KMS-11 (cell line): ENCODE measurements at regions not wholly inside any gene's neighbourhood (a gene's known extent, or its start where the extent isn't known, plus 50 kb on each side); places are given as distances from the start of the nearest gene placed in this dataset.

Experiments used
- H2AFZ ChIP-seq: fragments of 200-600 bp; sonication (generic); 2 replicates; pipeline ENCODE4 v1.6.1; 2016; ENCODE audit warnings: antibody characterized with exemption, mixed run types, low read depth
- H3K27ac ChIP-seq: fragments of 200-600 bp; sonication (generic); 2 replicates; pipeline ENCODE4 v1.6.1; 2016; ENCODE audit warnings: mild to moderate bottlenecking, mixed run types
- H3K27me3 ChIP-seq: fragments of 200-600 bp; sonication (generic); 2 replicates; pipeline ENCODE4 v1.6.1; 2017; ENCODE audit warnings: mild to moderate bottlenecking, low read depth, mixed run types, moderate library complexity; ENCODE audit not compliant: insufficient read depth
- H3K36me3 ChIP-seq: fragments of 200-600 bp; sonication (generic); 2 replicates; pipeline ENCODE4 v1.6.1; 2017; ENCODE audit warnings: mild to moderate bottlenecking, mixed run types; ENCODE audit not compliant: insufficient read depth
- H3K4me1 ChIP-seq: fragments of 200-600 bp; sonication (generic); 2 replicates; pipeline ENCODE4 v1.6.1; 2016; ENCODE audit warnings: mild to moderate bottlenecking, low read depth, mixed run types; ENCODE audit not compliant: poor library complexity, severe bottlenecking
- H3K4me2 ChIP-seq: fragments of 200-600 bp; sonication (generic); 2 replicates; pipeline ENCODE4 v1.7.0; 2016; ENCODE audit warnings: mild to moderate bottlenecking, mixed run types
- H3K4me3 ChIP-seq: fragments of 200-600 bp; sonication (generic); IDR thresholded peaks from 2 replicates; pipeline ENCODE4 v1.6.1; 2017; ENCODE audit warnings: low read depth, low read length, mixed read lengths; ENCODE audit not compliant: insufficient read depth
- H3K79me2 ChIP-seq: fragments of 200-600 bp; sonication (generic); 2 replicates; pipeline ENCODE4 v1.6.1; 2016; ENCODE audit warnings: low read depth, mixed run types; ENCODE audit not compliant: insufficient read depth
- H3K9ac ChIP-seq: fragments of 200-600 bp; sonication (generic); 2 replicates; pipeline ENCODE4 v1.6.1; 2016; ENCODE audit warnings: mild to moderate bottlenecking, mixed run types
- H4K20me1 ChIP-seq: fragments of 200-600 bp; sonication (generic); 2 replicates; pipeline ENCODE4 v1.6.1; 2016; ENCODE audit warnings: mild to moderate bottlenecking, mixed run types; ENCODE audit not compliant: insufficient read depth
- CTCF ChIP-seq: fragments of 200-600 bp; sonication (generic); conservative IDR thresholded peaks from 2 replicates; pipeline ENCODE4 v1.6.1; 2017; ENCODE audit warnings: low read depth, mild to moderate bottlenecking, antibody characterized with exemption, low read length, moderate library complexity, mixed read lengths

- Histone ChIP-seq H3K9ac (no peak overlapping the region), H3K27me3 (no peaks in the 10 kb centered on the region), H4K20me1 (no peaks in the 10 kb centered on the region), H3K4me1 (no peaks in the 10 kb centered on the region), H3K36me3 (no peaks in the 10 kb centered on the region), H3K27ac (no peak overlapping the region), H3K79me2 (no peaks in the 10 kb centered on the region), H3K4me3 (no peak overlapping the region), H2AFZ (no peak overlapping the region), H3K4me2 (no peak overlapping the region)
- TF ChIP-seq CTCF, result no peak
Measured at GRCh38 chr9:80952363-80952922, 736.9 kb downstream of the TLE1 start.

DNA sequence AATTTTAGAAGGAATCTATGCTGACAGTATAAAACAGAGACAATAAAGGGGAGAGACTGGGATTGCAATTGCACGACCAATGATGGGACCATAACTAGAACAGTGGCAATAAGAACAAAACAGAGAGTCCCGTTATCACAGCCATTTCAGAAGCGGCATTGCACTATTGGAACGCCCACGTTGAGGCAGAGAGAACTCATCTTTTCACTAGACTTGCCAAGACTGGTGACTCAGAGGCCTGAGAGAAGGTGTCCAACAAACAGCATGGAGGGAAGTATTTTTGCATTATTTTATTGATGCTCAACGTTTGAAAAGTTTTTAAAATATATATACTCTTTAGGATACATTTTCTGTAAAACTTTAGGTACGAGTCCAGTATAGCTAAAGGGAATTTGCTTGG lies 737.7 kb downstream of the TLE1 start:
- H3K27ac ChIP-seq, result no peak overlapping the region
- no peak overlapping the region for H3K4me3 ChIP-seq
- no peaks in the 10 kb centered on the region for H3K4me1 ChIP-seq
- H3K27me3 ChIP-seq, result no peaks in the 10 kb centered on the region
- no peak overlapping the region for H3K4me2 ChIP-seq
- H3K36me3 ChIP-seq, result no peaks in the 10 kb centered on the region
- no peaks in the 10 kb centered on the region for H4K20me1 ChIP-seq
- no peak overlapping the region for H2AFZ ChIP-seq
- no peaks in the 10 kb centered on the region for H3K79me2 ChIP-seq
- no peak overlapping the region for H3K9ac ChIP-seq
- TF ChIP-seq CTCF, result no peak

DNA sequence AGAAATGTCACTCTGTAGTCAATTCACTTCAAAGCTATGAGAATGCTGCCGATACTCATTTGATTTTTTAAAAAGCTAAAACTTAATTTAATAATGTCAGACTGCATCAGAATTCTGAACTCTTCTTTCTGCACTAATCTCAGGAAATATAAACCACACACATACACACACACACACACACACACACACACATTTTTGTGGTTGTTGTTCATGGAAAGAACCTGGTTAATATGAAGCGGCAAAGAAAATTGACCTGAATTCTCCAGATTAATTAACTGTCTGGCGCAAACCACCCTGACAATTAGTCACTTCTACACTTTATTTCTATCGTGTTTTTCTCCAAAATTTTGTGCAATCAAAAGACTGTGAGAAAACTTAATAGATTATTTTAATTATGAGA lies 740.5 kb downstream of the TLE1 start:
- Histone ChIP-seq H3K4me2 (no peak overlapping the region), H3K27me3 (no peaks in the 10 kb centered on the region), H3K4me1 (no peaks in the 10 kb centered on the region), H4K20me1 (no peaks in the 10 kb centered on the region), H3K27ac (no peak overlapping the region), H2AFZ (no peak overlapping the region), H3K36me3 (no peaks in the 10 kb centered on the region), H3K9ac (no peak overlapping the region), H3K4me3 (no peak overlapping the region), H3K79me2 (no peaks in the 10 kb centered on the region)
- no peak for TF ChIP-seq CTCF

GRCh38 chr9:80948066-80948465 lies 741.3 kb downstream of the TLE1 start:
- no peak overlapping the region for H3K4me2 ChIP-seq
- no peak for TF ChIP-seq CTCF
- H3K36me3 ChIP-seq, result no peaks in the 10 kb centered on the region
- H3K9ac ChIP-seq, result no peak overlapping the region
- H4K20me1 ChIP-seq, result no peaks in the 10 kb centered on the region
- H3K4me1 ChIP-seq, result no peaks in the 10 kb centered on the region
- no peak overlapping the region for H2AFZ ChIP-seq
- H3K4me3 ChIP-seq, result no peak overlapping the region
- H3K27ac ChIP-seq, result no peak overlapping the region
- no peaks in the 10 kb centered on the region for H3K27me3 ChIP-seq
- no peaks in the 10 kb centered on the region for H3K79me2 ChIP-seq
